ENCODE measurements at regions not wholly inside any gene's neighbourhood (a gene's known extent, or its start where the extent isn't known, plus 50 kb on each side); places are given as distances from the start of the nearest gene placed in this dataset.
"Not testable (repeated sequence)": the region's sequence is repeated elsewhere in the genome, so short reads cannot be mapped to it uniquely, and the experiment has no call there.

DNA sequence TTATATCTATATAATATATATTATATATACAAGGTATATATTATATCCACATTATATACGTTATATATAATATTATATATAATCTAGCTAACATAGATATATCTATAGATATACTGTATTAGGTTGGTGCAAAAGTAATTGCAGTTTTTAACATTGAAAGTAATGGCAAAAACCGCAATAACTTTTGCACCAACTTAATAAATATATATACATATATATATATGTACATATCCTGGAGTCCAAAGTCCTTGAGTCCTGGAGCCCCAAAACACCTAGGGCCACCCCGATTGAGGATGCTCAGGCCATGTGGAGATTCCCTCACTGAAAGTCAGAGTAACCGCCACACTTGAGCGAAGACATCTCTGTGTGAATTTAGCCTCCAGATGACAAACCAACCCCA is 408.2 kb upstream of the AUTS2 start:
- DNase-seq, result no peak

DNA sequence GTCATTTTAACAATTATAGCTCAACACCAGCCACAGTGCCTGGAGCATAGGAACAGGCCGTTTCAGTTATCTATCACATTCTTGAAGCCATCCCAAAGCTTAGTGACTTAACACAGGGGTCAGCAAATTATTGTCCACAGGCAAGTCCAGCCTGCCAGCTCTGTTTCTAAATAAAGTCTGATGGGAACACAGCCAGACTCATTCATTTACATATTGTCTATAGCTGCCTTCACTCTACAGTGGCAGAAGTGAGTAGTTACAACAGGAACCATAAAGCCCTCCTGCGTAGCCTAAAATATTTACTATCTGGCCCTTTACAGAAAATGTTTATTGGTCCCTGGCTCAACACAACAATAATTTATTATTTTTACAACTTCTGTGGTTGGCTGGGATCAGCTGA is 407.5 kb upstream of the AUTS2 start:
- DNase-seq, result no peak

DNA sequence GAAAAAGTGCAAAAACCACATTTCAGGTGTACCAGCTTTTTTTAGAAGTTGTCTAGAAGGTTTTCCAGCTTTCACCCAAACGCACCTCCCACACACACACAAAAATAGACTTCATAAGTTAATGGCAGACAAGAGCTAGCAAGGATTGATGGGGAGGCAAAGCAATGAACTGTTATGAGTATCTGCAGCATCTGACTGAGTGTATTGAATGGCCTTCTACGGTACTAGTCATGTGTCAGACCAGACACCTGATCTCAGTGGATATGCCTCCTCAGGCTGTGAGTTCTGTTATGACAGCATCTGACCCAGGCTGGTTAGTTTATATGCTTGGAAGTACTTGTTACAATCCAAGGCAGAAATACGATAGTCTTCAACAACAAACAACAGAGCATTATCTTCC is 406.1 kb upstream of the AUTS2 start:
- no peak for DNase-seq

DNA sequence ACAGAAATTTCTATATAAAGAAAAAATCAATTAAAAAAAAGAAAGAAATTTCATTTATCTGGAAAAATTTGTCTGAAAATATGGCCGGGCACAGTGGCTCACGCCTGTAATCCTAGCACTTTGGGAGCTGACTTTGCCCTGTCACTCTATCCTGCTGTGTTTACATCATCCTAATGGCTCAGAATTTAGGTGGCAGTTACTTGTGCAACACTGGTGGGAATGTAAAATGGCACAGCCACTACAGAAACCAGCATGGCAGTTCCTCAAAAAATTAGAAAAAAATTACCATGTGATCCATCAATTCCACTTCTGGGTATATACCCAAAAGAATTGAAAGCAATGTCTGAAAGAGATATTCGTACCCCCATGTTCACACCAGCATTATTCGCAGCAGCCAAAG is 405.2 kb upstream of the AUTS2 start:
- DNase-seq, result no peak

DNA sequence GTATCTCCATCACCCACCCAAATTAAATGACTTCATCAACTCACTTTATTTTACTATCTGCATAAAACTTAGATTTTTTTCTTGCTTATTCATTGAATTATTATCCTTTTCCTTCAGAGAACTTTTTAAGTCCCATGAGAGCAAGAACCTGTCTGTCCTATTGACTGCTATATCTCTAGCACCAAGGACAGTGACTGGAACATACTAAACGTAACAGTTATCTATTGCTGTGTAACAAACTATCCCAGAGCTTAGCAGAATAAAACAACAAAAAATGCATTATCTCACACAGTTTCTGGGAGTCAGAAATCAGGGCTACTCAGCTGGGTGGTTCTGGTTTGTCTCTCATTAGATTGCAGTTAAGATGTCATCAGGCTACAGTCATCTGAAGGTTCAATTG is 401.7 kb upstream of the AUTS2 start:
- DNase-seq, result no peak

DNA sequence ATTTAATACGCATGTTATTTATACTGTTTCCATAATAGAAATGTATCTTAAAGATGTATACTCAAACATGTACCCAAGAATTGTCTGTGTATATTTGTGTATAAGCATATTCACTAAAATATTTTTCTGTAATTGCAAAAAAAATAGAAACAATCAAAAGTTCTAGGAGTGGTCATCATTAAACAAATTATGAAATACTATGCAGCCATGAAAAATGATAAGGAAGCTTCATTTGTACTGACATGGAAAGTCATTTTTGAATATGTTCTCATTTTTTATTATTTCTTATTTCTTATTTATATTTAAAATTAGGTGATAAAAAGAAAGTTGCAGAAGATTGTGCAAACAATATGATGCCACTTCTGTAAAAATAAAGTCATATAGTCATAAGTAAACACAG is 400.0 kb upstream of the AUTS2 start:
- no peak for DNase-seq

DNA sequence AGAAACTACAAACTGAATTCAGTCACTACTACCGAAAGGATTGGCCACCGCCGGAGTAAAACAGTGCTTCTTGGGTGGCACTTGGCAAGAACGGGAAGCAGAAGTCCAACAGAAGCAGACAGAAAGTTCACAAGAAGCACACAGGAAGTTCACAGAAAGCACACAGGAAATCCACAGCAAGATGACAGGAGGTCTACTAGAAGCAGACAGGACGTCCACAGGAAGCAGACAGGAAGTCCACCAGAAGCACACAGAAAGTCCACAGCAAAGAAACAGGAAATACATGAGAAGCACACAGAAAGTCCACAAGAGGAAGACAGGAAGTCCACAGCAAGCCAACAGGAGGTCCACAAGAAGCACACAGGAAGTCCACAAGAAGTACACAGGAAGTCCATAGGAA is 399.2 kb upstream of the AUTS2 start:
- DNase-seq, result no peak

DNA sequence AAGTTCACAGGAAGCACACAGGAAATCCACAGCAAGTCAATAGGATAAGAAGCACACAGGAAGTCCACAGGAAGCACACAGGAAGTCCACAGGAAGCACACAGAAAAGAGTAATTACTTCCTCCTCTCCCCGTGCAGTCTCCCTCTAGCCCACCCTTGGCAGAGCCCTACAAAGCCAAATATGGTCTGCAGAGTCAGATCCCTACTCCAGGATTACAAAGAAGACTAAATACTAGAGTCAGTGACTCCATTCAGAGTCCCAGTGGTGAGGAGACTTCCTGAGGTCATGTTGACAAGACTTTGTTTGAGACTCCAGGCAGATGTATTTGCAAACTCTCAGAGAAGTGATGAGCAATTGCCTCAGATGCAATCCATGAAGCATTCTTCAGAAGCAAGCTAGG is 398.6 kb upstream of the AUTS2 start:
- DNase-seq, result no peak

DNA sequence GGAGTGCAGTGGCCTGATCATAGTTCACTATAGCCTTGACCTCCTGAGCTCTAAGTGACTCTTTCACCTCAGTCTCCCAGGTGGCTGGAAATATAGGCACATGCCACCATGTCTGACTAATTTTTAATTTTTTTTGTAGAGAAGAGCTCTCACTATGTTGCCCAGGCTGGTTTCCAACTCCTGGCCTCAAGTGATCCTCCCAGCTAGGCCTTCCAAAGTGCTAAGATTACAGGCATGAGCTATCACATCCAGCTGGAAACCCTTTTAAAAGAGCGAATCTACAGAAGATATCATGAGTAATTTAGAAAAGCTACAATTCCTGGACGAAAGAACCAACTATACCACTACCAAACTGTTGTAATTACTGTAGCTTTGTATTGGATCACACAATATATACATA is 394.4 kb upstream of the AUTS2 start:
- DNase-seq, result no peak

DNA sequence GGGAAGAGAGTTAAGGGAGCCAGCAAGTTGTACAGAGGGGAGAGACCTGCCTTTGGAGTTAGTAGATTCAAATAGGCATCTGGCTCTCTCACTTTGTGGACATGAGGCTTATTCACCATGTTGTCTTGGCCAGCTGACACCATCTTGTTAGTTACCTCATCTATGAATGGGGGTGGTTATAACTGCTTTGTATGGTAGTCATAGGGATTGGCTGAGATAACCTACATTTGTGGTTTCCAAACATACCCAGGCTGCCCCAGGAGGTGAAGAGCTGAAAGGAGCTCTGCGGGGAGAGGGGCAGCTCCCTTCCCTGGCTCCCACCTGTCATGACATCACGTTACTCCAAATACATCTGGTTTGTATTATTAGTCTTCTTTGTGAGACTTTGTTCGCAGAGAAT is 393.3 kb upstream of the AUTS2 start:
- DNase-seq, result no peak

DNA sequence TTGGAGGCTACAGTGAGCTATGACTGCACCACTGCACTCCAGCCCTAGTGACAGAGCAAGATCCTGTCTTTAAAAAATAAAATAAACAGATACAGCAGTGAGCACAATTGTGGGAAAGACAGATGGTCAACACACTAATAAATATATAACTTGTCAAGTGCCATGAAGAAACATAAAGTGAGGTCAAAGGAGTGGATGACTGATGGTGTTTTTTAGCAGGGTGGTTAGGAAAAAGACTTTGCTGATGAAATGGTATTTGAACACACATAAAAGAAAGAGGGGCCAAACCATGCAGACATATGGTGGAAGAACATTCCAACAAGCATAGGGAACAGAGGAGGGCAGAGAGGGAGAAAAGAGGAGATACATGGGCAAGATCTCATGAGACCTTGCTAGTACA is 392.7 kb upstream of the AUTS2 start:
- no peak for DNase-seq

DNA sequence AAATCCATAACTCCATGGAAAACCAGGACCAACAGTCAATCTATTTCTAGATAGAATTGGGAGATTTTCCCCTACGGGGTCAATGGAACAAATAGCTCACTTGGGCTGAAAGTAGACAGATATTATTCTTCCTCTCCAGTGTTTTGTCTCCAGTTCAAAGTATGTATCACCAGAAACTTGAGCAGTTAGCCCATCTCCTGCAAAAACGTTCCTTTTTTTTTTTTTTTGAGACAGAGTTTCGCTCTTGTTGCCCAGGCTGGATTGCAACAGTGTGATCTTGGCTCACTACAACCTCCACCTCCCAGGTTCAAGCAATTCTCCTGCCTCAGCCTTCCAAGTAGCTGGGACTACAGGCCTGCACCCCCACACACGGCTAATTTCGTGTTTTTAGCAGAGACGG is 390.0 kb upstream of the AUTS2 start:
- no peak for DNase-seq

DNA sequence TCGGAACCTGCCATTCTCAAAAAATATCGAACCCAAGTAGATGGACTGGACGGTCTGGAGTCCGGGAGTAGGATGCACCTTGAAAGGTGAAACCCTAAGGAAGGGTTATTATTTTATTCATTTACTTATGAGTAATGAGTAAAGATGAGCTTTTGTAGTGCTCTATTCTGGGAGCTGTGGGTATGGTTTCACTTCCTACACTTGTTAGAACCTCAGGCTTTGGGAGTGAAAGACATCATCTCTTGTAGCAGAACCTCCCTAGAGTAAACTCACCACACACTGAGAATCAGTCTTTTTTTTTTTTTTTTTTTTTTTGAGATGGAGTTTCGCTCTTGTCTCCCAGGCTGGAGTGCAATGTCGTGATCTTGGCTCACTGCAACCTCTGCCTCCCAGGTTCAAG is 389.4 kb upstream of the AUTS2 start:
- DNase-seq, result no peak

DNA sequence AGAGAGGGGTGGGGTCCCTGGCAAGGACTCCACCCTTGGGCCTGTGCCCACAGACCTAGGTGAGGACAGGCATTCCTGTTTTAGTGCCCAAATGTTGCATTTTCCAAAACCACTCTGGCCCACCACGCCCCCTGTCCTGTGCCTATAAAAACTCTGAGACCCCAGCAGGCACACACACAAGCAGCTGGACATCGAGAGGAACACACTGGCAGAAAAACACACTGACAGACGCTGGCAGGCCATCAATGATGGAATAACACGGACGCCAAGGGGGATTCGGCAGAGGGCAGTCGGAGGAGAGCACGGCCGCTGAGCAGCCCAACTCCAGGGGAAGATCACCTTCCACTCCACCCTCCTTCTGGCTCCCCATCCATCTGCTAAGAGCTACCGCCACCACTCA is 386.9 kb upstream of the AUTS2 start:
- DNase-seq, result no peak

DNA sequence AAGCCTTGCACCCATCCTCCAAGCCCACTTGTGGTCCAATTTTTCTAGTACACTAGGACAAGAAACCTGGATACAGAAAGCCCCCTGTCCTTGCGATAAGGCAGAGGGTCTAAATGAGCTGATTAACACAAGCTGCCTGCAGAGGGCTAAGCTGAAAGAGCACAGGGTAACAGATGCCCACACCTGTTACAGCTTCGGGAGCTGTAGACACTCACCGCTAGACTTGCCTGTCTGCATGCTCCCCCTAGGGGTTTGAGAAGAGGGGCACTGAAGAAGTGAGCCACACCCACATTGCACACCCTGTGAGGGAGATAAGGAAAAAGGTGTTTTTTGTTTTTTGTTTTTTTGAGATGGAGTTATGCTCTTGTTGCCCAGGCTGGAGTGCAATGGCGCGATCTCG is 386.5 kb upstream of the AUTS2 start:
- DNase-seq, result no peak

DNA sequence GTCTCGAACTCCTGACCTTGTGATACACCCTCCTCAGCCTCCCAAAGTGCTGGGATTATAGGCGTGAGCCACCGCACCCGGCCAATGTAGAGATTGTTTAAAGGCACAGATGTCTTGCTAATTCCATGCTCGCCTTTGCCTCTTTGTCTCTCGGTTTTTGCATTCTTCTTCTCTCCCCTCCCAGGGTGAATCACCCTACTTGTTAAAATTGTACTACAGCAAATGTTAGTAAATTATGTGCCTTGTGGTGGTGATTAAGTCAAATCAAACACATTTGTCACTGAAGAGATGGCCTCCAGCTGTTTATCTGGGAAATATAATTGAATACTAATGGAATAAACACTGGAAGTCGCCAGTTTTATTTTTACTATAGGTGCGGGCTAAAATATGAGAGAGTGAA is 384.4 kb upstream of the AUTS2 start:
- DNase-seq, result no peak

DNA sequence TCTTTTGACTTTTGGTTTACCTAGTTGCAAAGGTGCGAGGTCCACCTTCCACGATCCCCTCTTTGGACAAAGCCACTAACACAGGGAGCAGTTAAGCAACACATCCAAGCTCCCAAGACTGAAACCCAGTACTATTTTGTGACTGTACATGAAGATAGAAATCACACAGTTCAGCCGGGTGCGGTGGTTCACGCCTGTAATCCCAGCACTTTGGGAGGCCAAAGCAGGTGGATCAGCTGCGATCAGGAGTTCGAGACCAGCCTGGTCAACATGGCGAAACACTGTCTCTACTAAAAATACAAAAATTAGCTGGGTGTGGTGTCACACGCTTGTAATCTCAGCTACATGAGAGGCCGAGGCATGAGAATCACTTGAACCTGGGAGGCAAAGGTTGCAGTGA is 382.8 kb upstream of the AUTS2 start:
- DNase-seq, result not testable (repeated sequence)

DNA sequence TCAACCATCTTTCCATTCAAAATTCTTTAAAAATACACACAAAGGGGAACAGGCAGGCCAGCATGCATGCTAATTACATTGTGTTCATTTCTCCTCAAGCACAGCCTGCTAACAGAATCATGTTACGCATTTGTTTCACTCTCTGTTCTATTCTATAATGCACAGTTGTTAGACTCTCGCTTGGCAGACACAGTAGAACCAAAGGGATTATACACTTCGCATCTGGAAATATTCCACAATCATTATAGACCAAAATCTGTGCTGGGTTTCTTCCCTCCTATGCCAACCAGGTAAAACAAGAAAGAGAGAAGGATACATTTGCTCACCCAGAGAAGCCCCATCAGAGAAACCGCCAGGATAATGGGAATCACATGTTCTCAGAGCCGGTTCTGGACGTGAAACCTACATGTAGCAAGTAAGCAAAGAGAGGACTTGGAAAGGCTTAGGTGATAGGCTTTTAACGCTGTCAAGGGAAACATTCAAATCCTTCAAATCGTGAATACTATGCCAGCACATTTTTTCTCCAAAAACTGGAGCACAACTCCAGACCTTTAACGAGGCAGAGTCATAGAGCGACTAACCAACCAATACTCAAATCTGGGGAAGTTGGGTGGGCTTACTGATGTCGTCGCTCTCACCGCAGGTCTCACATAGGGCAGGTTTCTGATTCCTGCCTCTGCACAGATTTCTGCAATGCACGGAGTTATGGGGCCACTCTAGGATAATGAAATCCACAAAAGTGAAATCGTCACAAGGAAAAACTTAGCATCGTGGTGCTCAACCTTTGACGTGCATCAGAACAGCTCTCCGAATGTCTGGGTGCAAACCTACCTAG is 380.5 kb upstream of the AUTS2 start:
- DNase-seq, result no peak

DNA sequence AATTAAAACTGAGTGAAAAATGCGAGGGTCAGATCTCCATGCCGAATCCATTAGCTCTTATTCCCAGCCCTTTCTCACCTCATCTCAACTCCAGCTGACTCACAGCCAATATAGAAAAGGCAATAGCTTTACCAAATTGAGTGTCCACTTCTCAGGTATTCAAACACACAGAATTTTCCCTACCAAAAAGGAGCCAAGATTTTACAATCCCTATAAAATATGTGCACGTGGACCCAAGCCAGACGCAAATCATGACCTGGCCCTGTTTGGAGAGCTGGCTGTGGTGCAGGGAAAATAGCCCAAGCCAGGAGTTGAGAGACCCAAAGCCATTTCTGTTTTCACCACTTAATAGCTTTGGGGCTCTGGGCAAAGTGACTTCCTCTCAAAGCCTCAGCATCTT is 379.7 kb upstream of the AUTS2 start:
- DNase-seq, result no peak

DNA sequence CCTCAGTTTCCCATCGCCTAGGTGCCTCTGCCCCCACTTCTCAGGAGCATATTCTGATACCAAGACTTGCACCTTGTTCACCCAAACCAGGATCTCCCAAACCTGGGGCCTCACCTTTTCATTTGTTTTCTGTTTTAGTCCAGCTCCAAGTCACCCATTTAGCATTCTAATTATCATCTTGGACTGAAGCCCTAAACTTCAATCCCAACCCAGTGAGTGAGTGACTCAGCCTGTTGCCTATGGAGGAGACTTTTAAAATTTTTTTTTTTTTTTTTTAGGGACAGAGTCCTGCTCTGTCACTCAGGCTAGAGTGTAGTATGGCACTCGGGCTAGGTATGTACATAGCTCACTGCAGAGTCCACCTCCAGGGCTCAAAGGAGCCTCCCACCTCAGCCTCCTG is 378.9 kb upstream of the AUTS2 start:
- DNase-seq, result no peak

DNA sequence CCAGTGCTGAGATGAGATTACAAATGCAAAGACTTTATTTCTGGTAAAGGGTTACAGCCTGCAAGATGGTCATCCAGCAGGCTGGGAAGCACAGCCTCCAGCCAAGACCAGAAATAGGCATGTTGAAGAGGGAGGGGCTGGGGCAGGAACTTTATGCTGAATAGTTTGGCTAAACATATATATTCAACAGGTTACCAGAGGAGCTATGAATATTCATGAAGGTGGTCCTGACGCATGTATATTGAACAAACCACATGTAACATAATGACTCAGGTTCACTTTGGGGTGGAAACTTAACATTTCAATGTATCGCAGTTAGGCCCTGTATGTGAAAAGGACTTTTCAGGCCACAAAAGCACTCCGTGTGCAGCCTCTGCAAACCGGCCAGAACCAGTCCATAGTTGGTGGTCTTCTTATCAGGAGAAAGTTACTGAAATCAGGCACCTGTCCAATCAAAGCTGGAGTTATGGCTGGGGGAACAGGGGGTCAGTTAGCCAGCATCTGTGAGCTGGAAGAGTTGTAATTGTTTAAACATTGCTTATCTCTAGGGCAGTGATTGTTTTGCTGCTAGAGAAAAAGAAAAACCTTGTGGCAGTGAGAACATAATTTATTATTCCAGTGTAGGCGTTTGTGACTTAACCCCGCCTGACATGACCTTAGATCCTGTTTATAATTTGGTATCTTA is 372.9 kb upstream of the AUTS2 start:
- no peak for DNase-seq

DNA sequence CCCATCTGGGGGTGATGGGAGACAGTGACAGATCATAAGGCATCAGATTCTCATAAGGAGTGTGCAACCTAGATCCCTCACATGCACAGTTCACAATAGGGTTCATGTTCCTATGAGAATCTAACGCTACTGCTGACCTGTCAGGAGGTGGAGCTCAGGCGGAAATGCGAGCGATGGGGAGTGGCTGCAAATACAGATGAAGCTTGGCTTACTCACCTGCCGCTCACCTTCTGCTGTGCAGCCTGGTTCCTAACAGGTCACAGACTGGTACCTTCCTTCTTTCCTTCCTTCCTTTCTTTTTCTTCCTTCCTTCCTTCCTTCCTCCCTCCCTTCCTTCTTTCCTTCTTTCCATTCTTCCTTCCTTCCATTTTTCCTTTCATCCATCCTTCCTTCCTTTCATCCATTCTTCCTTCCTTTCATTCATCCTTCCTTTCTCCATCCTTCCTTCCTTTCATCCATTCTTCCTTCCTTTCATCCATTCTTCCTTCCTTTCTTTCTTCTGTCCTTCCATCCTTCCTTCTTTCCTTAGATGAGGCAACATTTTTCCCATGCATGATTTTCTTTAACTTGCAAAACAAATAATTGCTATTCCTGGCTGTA is 370.0 kb upstream of the AUTS2 start:
- DNase-seq, result no peak

DNA sequence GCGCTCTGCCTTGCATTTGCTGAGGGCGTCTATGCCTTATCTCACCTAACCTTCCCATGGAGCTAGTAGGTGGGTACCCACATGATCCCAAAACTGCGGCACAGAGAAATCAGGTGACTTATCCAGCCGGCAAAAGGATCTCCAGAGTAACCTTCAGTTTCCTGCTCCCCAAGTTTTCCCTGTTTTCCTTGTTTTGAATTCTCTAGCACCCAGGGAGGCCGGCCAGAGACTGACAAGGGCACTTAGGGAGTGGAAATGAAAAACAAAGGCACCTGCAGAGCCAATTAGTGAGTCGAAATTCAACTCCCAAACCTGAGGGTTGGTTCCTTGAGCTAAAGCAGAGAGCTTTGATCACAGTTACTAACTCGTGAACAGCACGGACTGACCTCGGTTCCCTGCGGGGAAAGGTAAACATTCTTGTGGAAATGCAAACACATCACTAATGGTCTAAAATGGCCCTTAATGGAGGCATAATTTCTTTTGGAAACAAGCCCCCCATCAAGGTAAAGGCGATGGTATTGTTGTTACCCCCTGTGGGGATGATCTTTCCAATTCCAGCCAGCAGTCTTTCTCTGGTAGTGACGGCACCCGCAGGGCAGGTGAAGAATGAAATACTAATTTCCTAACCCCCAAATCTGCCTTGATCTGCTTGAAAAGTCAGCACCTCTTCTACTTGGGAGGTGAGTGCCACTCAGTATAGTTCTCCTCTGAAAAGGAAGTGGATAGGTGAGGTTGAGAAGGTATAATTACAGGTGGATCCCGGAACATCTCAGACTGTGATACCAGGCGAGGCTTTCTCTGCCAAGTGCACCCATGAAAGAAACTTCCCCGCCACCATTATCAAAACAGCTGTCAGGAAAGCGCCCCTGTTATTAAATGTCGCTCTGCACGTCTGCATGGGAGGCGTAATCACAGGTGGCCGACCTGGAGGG is 365.6 kb upstream of the AUTS2 start:
- DNase-seq, result no peak
